Astrocyte (in vitro differentiated cells and primary cell): ENCODE measurements at regions not wholly inside any gene's neighbourhood (a gene's known extent, or its start where the extent isn't known, plus 50 kb on each side); places are given as distances from the start of the nearest gene placed in this dataset.
A peak's percentile ranks its signal among the peaks of the same experiment; 100 is the strongest.
"Not testable (repeated sequence)": the region's sequence is repeated elsewhere in the genome, so short reads cannot be mapped to it uniquely, and the experiment has no call there.

Experiments used
- DNase-seq: peaks from one replicate; pipeline ENCODE4 v3.0.0-alpha.2; 2010; ENCODE audit warnings: low read depth
- FAIRE-seq: peaks from 2 replicates; lab custom pipeline; 2011; peaks lifted over from hg19 to GRCh38; lab: Jason Lieb, UNC
- H2AFZ ChIP-seq: 2 replicates; pipeline ENCODE4 v1.6.0; 2012; ENCODE audit warnings: low read depth, low read length, inconsistent platforms
- H3K27ac ChIP-seq: 2 replicates; pipeline ENCODE4 v1.5.1; 2011; ENCODE audit warnings: low read depth, low read length, inconsistent platforms
- H3K27me3 ChIP-seq: 2 replicates; pipeline ENCODE4 v1.6.0; 2011; ENCODE audit warnings: low read length, inconsistent platforms; ENCODE audit not compliant: insufficient read depth
- H3K36me3 ChIP-seq: 2 replicates; pipeline ENCODE4 v1.5.1; 2011; ENCODE audit warnings: low read length, inconsistent platforms; ENCODE audit not compliant: insufficient read depth
- H3K4me1 ChIP-seq: 2 replicates; pipeline ENCODE4 v1.5.1; 2011; ENCODE audit warnings: low read length, inconsistent platforms; ENCODE audit not compliant: insufficient read depth
- H3K4me2 ChIP-seq: 2 replicates; pipeline ENCODE4 v1.6.0; 2012; ENCODE audit warnings: low read length, inconsistent platforms
- H3K4me3 ChIP-seq: 2 replicates; pipeline ENCODE4 v1.5.1; 2011; ENCODE audit warnings: low read depth, mild to moderate bottlenecking, low read length, inconsistent platforms; ENCODE audit not compliant: insufficient read depth
- H3K79me2 ChIP-seq: 2 replicates; pipeline ENCODE4 v1.6.0; 2012; ENCODE audit warnings: mild to moderate bottlenecking, low read length, inconsistent platforms; ENCODE audit not compliant: insufficient read depth
- H3K9ac ChIP-seq: 2 replicates; pipeline ENCODE4 v1.6.0; 2012; ENCODE audit warnings: mild to moderate bottlenecking, low read length, inconsistent platforms
- H3K9me3 ChIP-seq: 2 replicates; pipeline ENCODE4 v1.5.1; 2012; ENCODE audit warnings: low read depth, mild to moderate bottlenecking, low read length, inconsistent platforms; ENCODE audit not compliant: insufficient read depth
- H4K20me1 ChIP-seq: 2 replicates; pipeline ENCODE4 v1.6.0; 2012; ENCODE audit warnings: low read length, inconsistent platforms; ENCODE audit not compliant: insufficient read depth
- H3K27ac Mint-ChIP-seq: one replicate; pipeline ENCODE4 v1.8.0; 2021; ENCODE audit warnings: mild to moderate bottlenecking, mixed read lengths; ENCODE audit not compliant: unreplicated experiment
- H3K27me3 Mint-ChIP-seq: one replicate; pipeline ENCODE4 v1.8.0; 2021; ENCODE audit warnings: low read depth, mixed read lengths; ENCODE audit not compliant: unreplicated experiment
- H3K36me3 Mint-ChIP-seq: one replicate; pipeline ENCODE4 v1.8.0; 2021; ENCODE audit warnings: low read depth, mixed read lengths; ENCODE audit not compliant: unreplicated experiment
- H3K4me1 Mint-ChIP-seq: one replicate; pipeline ENCODE4 v1.8.0; 2021; ENCODE audit warnings: low read depth, mixed read lengths; ENCODE audit not compliant: unreplicated experiment
- H3K4me3 Mint-ChIP-seq: one replicate; pipeline ENCODE4 v1.8.0; 2021; ENCODE audit warnings: mild to moderate bottlenecking, moderate library complexity, mixed read lengths; ENCODE audit not compliant: unreplicated experiment
- H3K9me3 Mint-ChIP-seq: one replicate; pipeline ENCODE4 v1.8.0; 2021; ENCODE audit warnings: mild to moderate bottlenecking, mixed read lengths; ENCODE audit not compliant: unreplicated experiment
- EZH2 ChIP-seq: IDR thresholded peaks from 2 replicates; pipeline ENCODE4 v1.6.1; 2012; ENCODE audit warnings: mild to moderate bottlenecking, low read length, inconsistent platforms; ENCODE audit not compliant: insufficient read depth
- TF ChIP-seq, protein P1 (sequence below): IDR thresholded peaks from 2 replicates; pipeline ENCODE4 v1.5.1; 2011; ENCODE audit warnings: low read depth, mild to moderate bottlenecking, inconsistent platforms, low read length, moderate library complexity; ENCODE audit not compliant: insufficient read depth

DNA sequence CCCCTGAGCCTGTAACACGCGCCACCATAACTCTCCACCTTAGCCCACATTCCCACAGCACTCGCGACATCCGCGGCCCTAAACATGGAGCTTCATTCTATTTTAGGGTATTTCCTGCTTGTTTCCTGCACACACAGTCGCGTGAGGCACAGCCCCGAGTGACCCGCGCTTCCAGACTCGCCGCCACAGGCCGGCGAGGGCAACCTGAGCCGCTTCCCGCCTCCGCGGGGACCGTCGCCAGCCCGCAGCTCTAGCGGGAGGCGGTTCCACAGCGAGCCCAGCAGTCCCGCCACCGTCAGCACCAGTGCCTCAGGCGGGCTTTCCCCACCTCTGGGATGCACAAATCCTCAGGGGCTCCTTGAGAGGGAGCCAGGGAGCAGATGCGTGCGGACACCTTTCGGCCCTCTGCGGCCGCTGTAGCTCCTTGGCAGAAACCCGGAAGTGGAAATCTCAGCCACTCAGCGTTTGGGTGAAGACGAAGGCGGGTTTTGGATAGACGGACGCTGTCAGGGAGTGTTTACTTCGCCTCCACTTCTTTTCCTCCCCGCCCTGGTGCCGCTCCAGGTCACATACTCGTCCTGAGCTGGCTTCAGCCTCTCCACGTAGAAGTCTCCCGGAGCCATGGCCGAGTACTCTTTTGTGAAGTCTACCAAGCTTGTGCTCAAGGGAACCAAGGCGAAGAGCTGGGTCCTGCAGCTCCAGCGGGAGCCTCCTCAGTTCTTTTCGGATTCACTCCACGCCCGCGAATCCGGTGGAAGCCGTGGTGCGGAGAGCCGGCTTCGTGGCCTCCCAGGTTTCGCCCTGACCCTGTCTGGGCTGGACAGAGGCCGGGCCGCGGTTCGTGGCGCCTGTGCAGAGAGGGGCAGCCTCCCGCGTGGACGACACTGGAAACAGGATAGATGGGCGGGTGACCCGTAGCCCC, 2177.4 kb upstream of the DEFB115 start:
- no peaks in the 10 kb centered on the region for H3K4me1 Mint-ChIP-seq
- H3K4me2 ChIP-seq: peak overlapping the region; percentile 74
- H3K27ac Mint-ChIP-seq: no peak overlapping the region
- no peaks in the 10 kb centered on the region for H3K36me3 Mint-ChIP-seq
- H3K4me3 ChIP-seq: peak overlapping the region; percentile 68
- H3K4me1 ChIP-seq: no peaks in the 10 kb centered on the region
- TF ChIP-seq, protein P1, sequence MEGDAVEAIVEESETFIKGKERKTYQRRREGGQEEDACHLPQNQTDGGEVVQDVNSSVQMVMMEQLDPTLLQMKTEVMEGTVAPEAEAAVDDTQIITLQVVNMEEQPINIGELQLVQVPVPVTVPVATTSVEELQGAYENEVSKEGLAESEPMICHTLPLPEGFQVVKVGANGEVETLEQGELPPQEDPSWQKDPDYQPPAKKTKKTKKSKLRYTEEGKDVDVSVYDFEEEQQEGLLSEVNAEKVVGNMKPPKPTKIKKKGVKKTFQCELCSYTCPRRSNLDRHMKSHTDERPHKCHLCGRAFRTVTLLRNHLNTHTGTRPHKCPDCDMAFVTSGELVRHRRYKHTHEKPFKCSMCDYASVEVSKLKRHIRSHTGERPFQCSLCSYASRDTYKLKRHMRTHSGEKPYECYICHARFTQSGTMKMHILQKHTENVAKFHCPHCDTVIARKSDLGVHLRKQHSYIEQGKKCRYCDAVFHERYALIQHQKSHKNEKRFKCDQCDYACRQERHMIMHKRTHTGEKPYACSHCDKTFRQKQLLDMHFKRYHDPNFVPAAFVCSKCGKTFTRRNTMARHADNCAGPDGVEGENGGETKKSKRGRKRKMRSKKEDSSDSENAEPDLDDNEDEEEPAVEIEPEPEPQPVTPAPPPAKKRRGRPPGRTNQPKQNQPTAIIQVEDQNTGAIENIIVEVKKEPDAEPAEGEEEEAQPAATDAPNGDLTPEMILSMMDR: no peak
- TF ChIP-seq EZH2: no peak
- H3K9ac ChIP-seq: peak overlapping the region; percentile 65
- FAIRE-seq: no peak
- no peak for DNase-seq
- no peaks in the 10 kb centered on the region for H3K27me3 Mint-ChIP-seq
- peaks cover 6% of the 10 kb centered on the region for H3K9me3 ChIP-seq
- H3K27ac ChIP-seq: peak overlapping the region; percentile 26
- H3K27me3 ChIP-seq: no peaks in the 10 kb centered on the region
- no peaks in the 10 kb centered on the region for H3K79me2 ChIP-seq
- H3K9me3 Mint-ChIP-seq: peaks cover 6% of the 10 kb centered on the region
- peak overlapping the region; percentile 41 for H2AFZ ChIP-seq
- no peaks in the 10 kb centered on the region for H4K20me1 ChIP-seq
- no peaks in the 10 kb centered on the region for H3K36me3 ChIP-seq
- H3K4me3 Mint-ChIP-seq: no peak overlapping the region

DNA sequence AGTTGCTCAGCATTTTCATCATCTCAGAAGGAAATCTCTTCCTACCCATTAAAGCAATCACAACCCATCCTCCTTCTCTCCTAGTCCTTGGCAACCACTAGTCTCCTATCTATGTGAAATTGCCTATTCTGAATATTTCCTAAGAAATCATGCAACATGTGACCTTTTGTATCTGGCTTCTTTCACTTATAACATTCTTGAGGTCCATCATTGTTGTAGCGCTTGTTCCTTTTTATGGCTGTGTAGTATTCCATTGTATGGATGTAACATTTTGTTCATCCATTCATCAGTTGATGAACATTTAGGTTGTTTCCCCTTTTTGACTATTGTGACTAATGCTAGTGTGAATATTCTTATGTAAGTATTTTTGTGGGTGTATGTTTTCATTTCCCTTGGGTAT, 2175.8 kb upstream of the DEFB115 start:
- not testable (repeated sequence) for H3K4me2 ChIP-seq, DNase-seq, H3K4me3 ChIP-seq, H3K4me1 Mint-ChIP-seq, H3K27me3 ChIP-seq, H3K27ac Mint-ChIP-seq, H3K79me2 ChIP-seq, H4K20me1 ChIP-seq, H3K27me3 Mint-ChIP-seq, H3K4me1 ChIP-seq, H3K36me3 ChIP-seq, H3K9me3 ChIP-seq, H3K9me3 Mint-ChIP-seq, H3K4me3 Mint-ChIP-seq, H3K9ac ChIP-seq, H3K27ac ChIP-seq, H2AFZ ChIP-seq, FAIRE-seq, H3K36me3 Mint-ChIP-seq

DNA sequence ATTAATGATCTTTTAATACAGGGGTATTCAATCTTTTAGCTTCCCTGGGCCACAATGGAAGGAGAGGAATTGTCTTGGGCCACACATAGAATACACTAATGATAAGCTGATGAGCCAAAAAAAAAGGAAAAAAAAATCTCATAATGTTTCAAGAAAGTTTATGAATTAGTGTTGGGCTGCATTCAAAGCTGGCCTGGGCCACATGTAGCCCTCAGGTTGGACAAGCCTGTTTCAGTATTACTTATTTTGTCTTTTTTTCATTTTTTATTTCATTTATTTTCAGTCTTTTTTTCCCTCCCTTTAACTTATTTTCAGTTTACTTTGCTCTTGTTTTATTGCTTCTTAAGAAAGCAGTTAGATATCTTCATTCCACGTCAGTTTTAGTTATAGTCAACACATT, 2171.8 kb upstream of the DEFB115 start:
- H3K79me2 ChIP-seq: no peaks in the 10 kb centered on the region
- no peak for DNase-seq
- no peak for FAIRE-seq
- no peak overlapping the region for H3K4me3 Mint-ChIP-seq
- TF ChIP-seq, protein P1: no peak
- TF ChIP-seq EZH2: no peak
- no peaks in the 10 kb centered on the region for H3K4me1 ChIP-seq
- no peaks in the 10 kb centered on the region for H3K36me3 ChIP-seq
- H3K27me3 ChIP-seq: no peaks in the 10 kb centered on the region
- no peak overlapping the region for H2AFZ ChIP-seq
- H3K27ac Mint-ChIP-seq: no peak overlapping the region
- H4K20me1 ChIP-seq: no peaks in the 10 kb centered on the region
- H3K27ac ChIP-seq: no peak overlapping the region
- no peaks in the 10 kb centered on the region for H3K36me3 Mint-ChIP-seq
- H3K9ac ChIP-seq: no peak overlapping the region
- H3K4me3 ChIP-seq: no peak overlapping the region
- no peaks in the 10 kb centered on the region for H3K4me1 Mint-ChIP-seq
- H3K9me3 Mint-ChIP-seq: peaks cover 8% of the 10 kb centered on the region
- no peaks in the 10 kb centered on the region for H3K27me3 Mint-ChIP-seq
- no peaks in the 10 kb centered on the region for H3K9me3 ChIP-seq
- H3K4me2 ChIP-seq: no peak overlapping the region

DNA sequence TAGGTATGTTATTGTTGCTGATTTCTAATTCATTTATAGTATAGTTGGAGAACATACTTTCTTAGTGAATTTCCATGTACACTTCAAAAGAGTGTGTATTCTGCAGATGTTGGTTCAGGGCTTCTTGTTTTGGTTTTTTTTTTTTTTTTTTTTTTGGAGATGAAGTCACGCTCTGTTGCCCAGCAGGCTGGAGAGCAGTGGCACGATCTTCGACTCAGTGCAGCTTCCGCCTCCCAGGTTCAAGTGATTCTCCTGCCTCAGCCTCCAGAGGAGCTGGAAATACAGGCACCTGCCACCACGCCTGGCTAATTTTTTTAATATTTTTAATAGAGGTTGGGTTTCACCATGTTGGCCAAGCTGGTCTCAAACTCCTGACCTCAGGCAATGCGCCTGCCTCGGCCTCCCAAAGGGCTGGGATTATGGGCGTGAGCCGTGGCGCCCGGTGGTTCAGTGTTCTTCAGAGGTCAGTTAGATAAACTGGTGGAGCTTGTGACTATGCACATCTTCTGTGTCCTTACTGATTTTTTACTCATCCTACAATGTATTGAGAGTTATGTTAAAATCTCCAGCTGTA, 2171.2 kb upstream of the DEFB115 start:
- not testable (repeated sequence) for H3K27ac Mint-ChIP-seq, H3K4me1 Mint-ChIP-seq, FAIRE-seq, H3K36me3 ChIP-seq, DNase-seq, H4K20me1 ChIP-seq, H3K9me3 ChIP-seq, H3K4me3 Mint-ChIP-seq, H2AFZ ChIP-seq, H3K27me3 Mint-ChIP-seq, H3K27ac ChIP-seq, H3K4me3 ChIP-seq, H3K79me2 ChIP-seq, H3K36me3 Mint-ChIP-seq, H3K4me1 ChIP-seq, H3K4me2 ChIP-seq, H3K9me3 Mint-ChIP-seq, H3K27me3 ChIP-seq, H3K9ac ChIP-seq
